HCT116 (cell line): ENCODE measurements at regions not wholly inside any gene's neighbourhood (a gene's known extent, or its start where the extent isn't known, plus 50 kb on each side); places are given as distances from the start of the nearest gene placed in this dataset.

Source experiments
- ATAC-seq: fragments of 200-7000 bp; cut with Tn5 transposase; 2 replicates; pipeline ENCODE4 v1.9.1; 2020; ENCODE audit warnings: mild to moderate bottlenecking, moderate library complexity
- BruUV-seq: library from RNA; stranded (reverse); fragments of 400-500 nt; replicated peaks from 2 replicates; lab custom pipeline; 2021; lab: Mats Ljungman, UMichigan
- CTCF ChIA-PET: fragments of 300-600 bp; sonication (Branson Sonifier 250); formaldehyde crosslinking; loops from one replicate; lab custom pipeline; 2021; ENCODE audit warnings: antibody characterized with exemption; lab: Charles Lee
- POLR2A ChIA-PET: fragments of 300-600, 350-600 bp; sonication (Branson Sonifier 250); formaldehyde crosslinking; loops from one replicate; lab custom pipeline; 2021; ENCODE audit warnings: antibody characterized with exemption; lab: Charles Lee
- RAD21 ChIA-PET, 2 experiments: fragments of 300-600 bp; sonication (Branson Sonifier 250); formaldehyde crosslinking; loops; one replicate each; lab custom pipeline; 2023; ENCODE audit warnings: low total read pairs in 2 of 2; ENCODE audit not compliant: uncharacterized antibody in 2 of 2, unreplicated experiment in 2 of 2, low non-redundant PET in 1 of 2; lab: Charles Lee
- DNase-seq: peaks from one replicate; pipeline ENCODE4 v3.0.0-alpha.2; 2010; ENCODE audit warnings: low read depth, low spot score
- H2AFZ ChIP-seq: fragments of 200-600 bp; shearing (Covaris generic), sonication (generic); 2 replicates; pipeline ENCODE4 v1.6.1; 2017; ENCODE audit warnings: low read depth, mixed run types, mixed read lengths, antibody characterized with exemption, low read length; ENCODE audit not compliant: poor library complexity, severe bottlenecking
- H3K27ac ChIP-seq: 2 replicates; pipeline ENCODE4 v1.5.1; 2012; ENCODE audit warnings: low read depth, low read length
- H3K27me3 ChIP-seq: fragments of 200-600 bp; sonication (generic); 2 replicates; pipeline ENCODE4 v1.6.1; 2016; ENCODE audit warnings: mixed run types, low read length, mixed read lengths; ENCODE audit not compliant: insufficient read depth
- H3K36me3 ChIP-seq, 2 experiments: fragments of 200-500 bp in 1 of 2; fragments of 200-600 bp in 1 of 2; sonication (Bioruptor generic) in 1 of 2; sonication (generic) in 1 of 2; 2 replicates each; pipeline versions ENCODE4 v1.5.1 to v1.6.1; 2014 to 2016; ENCODE audit warnings: low read length in 2 of 2, inconsistent platforms in 1 of 2, mixed read lengths in 1 of 2, mixed run types in 1 of 2; ENCODE audit not compliant: insufficient read depth in 2 of 2, control insufficient read depth in 1 of 2
- H3K4me1 ChIP-seq, 2 experiments: fragments of 200-600 bp in 1 of 2; sonication (generic) in 1 of 2; 2 replicates each; pipeline versions ENCODE4 v1.5.1 to v1.6.1; 2012 to 2017; ENCODE audit warnings: low read length in 2 of 2, inconsistent platforms in 1 of 2, mild to moderate bottlenecking in 1 of 2, mixed read lengths in 1 of 2, mixed run types in 1 of 2, moderate library complexity in 1 of 2; ENCODE audit not compliant: insufficient read depth in 2 of 2, control insufficient read depth in 1 of 2
- H3K4me2 ChIP-seq: fragments of 200-600 bp; sonication (generic); 2 replicates; pipeline ENCODE4 v1.6.1; 2017; ENCODE audit warnings: mixed run types, low read length, mixed read lengths
- H3K4me3 ChIP-seq, 2 experiments: fragments of 200-600 bp in 1 of 2; sonication (generic) in 1 of 2; replicated peaks in 1 of 2; 2 replicates each; pipeline ENCODE4 v1.5.1; 2011 to 2016; ENCODE audit warnings: low read length in 2 of 2, control low read depth in 1 of 2, low read depth in 1 of 2, mild to moderate bottlenecking in 1 of 2, mixed read lengths in 1 of 2, mixed run types in 1 of 2
- H3K79me2 ChIP-seq: fragments of 200-600 bp; sonication (generic); 2 replicates; pipeline ENCODE4 v1.6.1; 2017; ENCODE audit warnings: mild to moderate bottlenecking, mixed run types, low read length, moderate library complexity, mixed read lengths; ENCODE audit not compliant: insufficient read depth
- H3K9ac ChIP-seq: fragments of 200-600 bp; sonication (generic); 2 replicates; pipeline ENCODE4 v1.6.1; 2016; ENCODE audit warnings: low read length, mixed read lengths
- H3K9me2 ChIP-seq: fragments of 200-600 bp; sonication (generic), shearing (Covaris generic); 2 replicates; pipeline ENCODE4 v1.6.1; 2017; ENCODE audit warnings: mixed run types, mild to moderate bottlenecking, moderate library complexity; ENCODE audit not compliant: insufficient read depth
- H3K9me3 ChIP-seq, 2 experiments: fragments of 200-500 bp in 1 of 2; fragments of 200-600 bp in 1 of 2; sonication (Bioruptor generic) in 1 of 2; sonication (generic) in 1 of 2; 2 replicates each; pipeline ENCODE4 v1.6.1; 2014 to 2017; ENCODE audit warnings: low read length in 2 of 2, mixed read lengths in 2 of 2, inconsistent platforms in 1 of 2, low read depth in 1 of 2, mild to moderate bottlenecking in 1 of 2, mixed run types in 1 of 2, moderate library complexity in 1 of 2; ENCODE audit not compliant: control insufficient read depth in 1 of 2, insufficient read depth in 1 of 2
- H4K20me1 ChIP-seq: fragments of 200-600 bp; sonication (generic), shearing (Covaris generic); 2 replicates; pipeline ENCODE4 v1.6.1; 2017; ENCODE audit warnings: mixed run types, mild to moderate bottlenecking, moderate library complexity; ENCODE audit not compliant: insufficient read depth
- FOSL1 ChIP-seq: IDR thresholded peaks from 2 replicates; pipeline ENCODE4 v1.6.1; 2012; ENCODE audit warnings: low read depth
- JUND ChIP-seq: IDR thresholded peaks from 2 replicates; pipeline ENCODE4 v1.6.1; 2012
- RAD21 ChIP-seq: IDR thresholded peaks from 2 replicates; pipeline ENCODE4 v1.6.1; 2012; ENCODE audit warnings: low read depth, mild to moderate bottlenecking
- REST ChIP-seq: IDR thresholded peaks from 2 replicates; pipeline ENCODE4 v1.6.1; 2012; ENCODE audit warnings: low read depth
- SRF ChIP-seq: IDR thresholded peaks from 2 replicates; pipeline ENCODE4 v1.6.1; 2012; ENCODE audit warnings: low read depth
- TCF7L2 ChIP-seq: IDR thresholded peaks from 2 replicates; pipeline ENCODE4 v1.7.0; 2011; ENCODE audit warnings: borderline replicate concordance, inconsistent platforms; ENCODE audit not compliant: insufficient read depth, insufficient read length; ENCODE audit errors: extremely low read depth
- ZBTB33 ChIP-seq: IDR thresholded peaks from 2 replicates; pipeline ENCODE4 v1.6.1; 2011; ENCODE audit warnings: mild to moderate bottlenecking, low read length, moderate library complexity; ENCODE audit not compliant: insufficient replicate concordance; ENCODE audit errors: extremely low read depth
- intact Hi-C: fragments of 100-400 bp; cut with micrococcal nuclease; formaldehyde crosslinking; loops from 2 replicates; pipeline ENCODE4 v1.10.0; 2022

- H3K79me2 ChIP-seq, result no peaks in the 10 kb centered on the region
- intact Hi-C loops, result no loop called here
- no TSS peak for BruUV-seq
- H3K27me3 ChIP-seq, result no peaks in the 10 kb centered on the region
- H3K4me2 ChIP-seq, result no peak overlapping the region
- no peaks in the 10 kb centered on the region for H3K4me1 ChIP-seq
- H3K9me3 ChIP-seq, result peaks cover 0 to 7% of the 10 kb centered on the region in 2 experiments; a peak in 1 of 4 replicates
- H3K36me3 ChIP-seq, result no peaks in the 10 kb centered on the region
- ChIA-PET POLR2A (no interaction called here), RAD21 (no interaction called here), CTCF (no interaction called here)
- ATAC-seq (no peak), DNase-seq (no peak)
- H3K9ac ChIP-seq, result no peak overlapping the region
- H3K27ac ChIP-seq, result no peak overlapping the region
- no peak overlapping the region for H2AFZ ChIP-seq
- H3K4me3 ChIP-seq, result no peak overlapping the region
- TF ChIP-seq REST (no peak), FOSL1 (no peak), ZBTB33 (no peak), JUND (no peak), RAD21 (no peak), SRF (no peak), TCF7L2 (no peak)
- H4K20me1 ChIP-seq, result no peaks in the 10 kb centered on the region
- no peaks in the 10 kb centered on the region for H3K9me2 ChIP-seq
These were observed 179.5 kb upstream of the SYNDIG1 start for GRCh38 chr20:24289737-24290481.
